ENCODE measurements at regions not wholly inside any gene's neighbourhood (a gene's known extent, or its start where the extent isn't known, plus 50 kb on each side); places are given as distances from the start of the nearest gene placed in this dataset.

GRCh38 chr2:140057928-140058327 is 1277.7 kb upstream of the NXPH2 start:
- DNase-seq = no peak

- DNase-seq = no peak
Observed at GRCh38 chr2:140041811-140042210, 1261.6 kb upstream of the NXPH2 start.

- DNase-seq = no peak
Observed at GRCh38 chr2:140041239-140041638, 1261.0 kb upstream of the NXPH2 start.

- DNase-seq = no peak
Observed at GRCh38 chr2:140033638-140034037, 1253.4 kb upstream of the NXPH2 start.

GRCh38 chr2:140027966-140028365 is 1247.8 kb upstream of the NXPH2 start:
- DNase-seq = no peak

GRCh38 chr2:140027320-140027719 is 1247.1 kb upstream of the NXPH2 start:
- DNase-seq = no peak

- no peak for DNase-seq
Observed at GRCh38 chr2:140023291-140023690, 1243.1 kb upstream of the NXPH2 start.

- no peak for DNase-seq
Observed at GRCh38 chr2:140018541-140018940, 1238.4 kb upstream of the NXPH2 start.

- DNase-seq = no peak
Observed at GRCh38 chr2:140014204-140014546, 1234.0 kb upstream of the NXPH2 start.

- DNase-seq = no peak
Observed at GRCh38 chr2:140013545-140014203, 1233.5 kb upstream of the NXPH2 start.

GRCh38 chr2:140011287-140011686 is 1231.1 kb upstream of the NXPH2 start:
- DNase-seq = no peak

- no peak for DNase-seq
Observed at GRCh38 chr2:140002110-140002509, 1221.9 kb upstream of the NXPH2 start.

GRCh38 chr2:139992711-139993345 is 1212.6 kb upstream of the NXPH2 start:
- DNase-seq = no peak

GRCh38 chr2:139992078-139992477 is 1211.9 kb upstream of the NXPH2 start:
- no peak for DNase-seq

- no peak for DNase-seq
Observed at GRCh38 chr2:139990646-139991335, 1210.6 kb upstream of the NXPH2 start.

GRCh38 chr2:139969323-139969722 is 1189.1 kb upstream of the NXPH2 start:
- DNase-seq = no peak

GRCh38 chr2:139968588-139968987 is 1188.4 kb upstream of the NXPH2 start:
- no peak for DNase-seq

- DNase-seq = no peak
Observed at GRCh38 chr2:139967665-139968064, 1187.5 kb upstream of the NXPH2 start.

GRCh38 chr2:139964721-139965440 is 1184.7 kb upstream of the NXPH2 start:
- DNase-seq = no peak

GRCh38 chr2:139963863-139964355 is 1183.7 kb upstream of the NXPH2 start:
- DNase-seq = no peak

- no peak for DNase-seq
Observed at GRCh38 chr2:139949242-139949972, 1169.2 kb upstream of the NXPH2 start.

- DNase-seq = no peak
Observed at GRCh38 chr2:139946690-139947089, 1166.5 kb upstream of the NXPH2 start.

GRCh38 chr2:139940686-139941085 is 1160.5 kb upstream of the NXPH2 start:
- no peak for DNase-seq

Data from AML-193 (cell line).